Keratinocyte (primary cell): ENCODE measurements at regions not wholly inside any gene's neighbourhood (a gene's known extent, or its start where the extent isn't known, plus 50 kb on each side); places are given as distances from the start of the nearest gene placed in this dataset.

Experiments
- DNase-seq: peaks from one replicate; pipeline ENCODE4 v3.0.0-alpha.2; 2011; ENCODE audit warnings: low read depth, missing footprints, low spot score
- FAIRE-seq: peaks from 2 replicates; lab custom pipeline; 2011; peaks lifted over from hg19 to GRCh38; lab: Jason Lieb, UNC
- H2AFZ ChIP-seq: 2 replicates; pipeline ENCODE4 v1.6.0; 2012; ENCODE audit warnings: low read length, control low read depth, inconsistent platforms; ENCODE audit not compliant: control insufficient read depth
- H3K27ac ChIP-seq: 2 replicates; pipeline ENCODE4 v1.5.1; 2011; ENCODE audit warnings: low read length; ENCODE audit not compliant: control insufficient read depth, insufficient read depth
- H3K27me3 ChIP-seq: 3 replicates; pipeline ENCODE4 v1.6.0; 2011; ENCODE audit warnings: low read length; ENCODE audit not compliant: control insufficient read depth, insufficient read depth; ENCODE audit errors: extremely low read depth
- H3K36me3 ChIP-seq, 2 experiments: 2 replicates in 1 of 2; 3 replicates in 1 of 2; pipeline ENCODE4 v1.5.1; 2011; ENCODE audit warnings: low read length in 2 of 2, mild to moderate bottlenecking in 1 of 2; ENCODE audit not compliant: control insufficient read depth in 2 of 2, insufficient read depth in 2 of 2; ENCODE audit errors: extremely low read depth in 1 of 2
- H3K4me1 ChIP-seq: 3 replicates; pipeline ENCODE4 v1.5.1; 2011; ENCODE audit warnings: low read length; ENCODE audit not compliant: control insufficient read depth, insufficient read depth; ENCODE audit errors: extremely low read depth
- H3K4me2 ChIP-seq: 3 replicates; pipeline ENCODE4 v1.6.0; 2011; ENCODE audit warnings: low read depth, low read length; ENCODE audit not compliant: control insufficient read depth, insufficient read depth; ENCODE audit errors: extremely low read depth
- H3K4me3 ChIP-seq, 3 experiments: fragments of 200-600 bp in 1 of 3; sonication (generic) in 1 of 3; 2 replicates in 2 of 3; 3 replicates in 1 of 3; pipeline ENCODE4 v1.5.1; 2011 to 2016; ENCODE audit warnings: low read length in 3 of 3, mild to moderate bottlenecking in 3 of 3, control low read depth in 2 of 3, inconsistent platforms in 1 of 3, low read depth in 1 of 3, mixed read lengths in 1 of 3, mixed run types in 1 of 3, moderate library complexity in 1 of 3; ENCODE audit not compliant: control insufficient read depth in 2 of 3, insufficient read depth in 2 of 3; ENCODE audit errors: extremely low read depth in 1 of 3
- H3K79me2 ChIP-seq: 2 replicates; pipeline ENCODE4 v1.6.0; 2012; ENCODE audit warnings: low read length; ENCODE audit not compliant: control insufficient read depth, insufficient read depth
- H3K9ac ChIP-seq: 3 replicates; pipeline ENCODE4 v1.6.0; 2011; ENCODE audit warnings: low read length; ENCODE audit not compliant: control insufficient read depth, insufficient read depth; ENCODE audit errors: extremely low read depth
- H3K9me1 ChIP-seq: 3 replicates; pipeline ENCODE4 v1.6.0; 2011; ENCODE audit warnings: low read length; ENCODE audit not compliant: control insufficient read depth, insufficient read depth; ENCODE audit errors: extremely low read depth
- H3K9me3 ChIP-seq: 2 replicates; pipeline ENCODE4 v1.5.1; 2012; ENCODE audit warnings: low read depth, low read length; ENCODE audit not compliant: control insufficient read depth
- H4K20me1 ChIP-seq: 3 replicates; pipeline ENCODE4 v1.6.0; 2011; ENCODE audit warnings: low read length; ENCODE audit not compliant: control insufficient read depth, insufficient read depth; ENCODE audit errors: extremely low read depth
- CTCF ChIP-seq, 3 experiments: IDR thresholded peaks in 1 of 3; conservative IDR thresholded peaks in 1 of 3; optimal IDR thresholded peaks in 1 of 3; 2 replicates in 2 of 3; 3 replicates in 1 of 3; pipeline versions ENCODE3 to v1.5.1; 2011; ENCODE audit warnings: low read length in 3 of 3, mild to moderate bottlenecking in 3 of 3, moderate library complexity in 2 of 3, control low read depth in 1 of 3, inconsistent platforms in 1 of 3; ENCODE audit not compliant: insufficient read depth in 2 of 3; ENCODE audit errors: extremely low read depth in 1 of 3
- EZH2 ChIP-seq: IDR thresholded peaks from one replicate; pipeline ENCODE4 v1.6.1; 2012; ENCODE audit warnings: inconsistent platforms, mild to moderate bottlenecking, low read length, moderate library complexity
- dilution Hi-C: fragments of 300-500 bp; cut with MboI; formaldehyde crosslinking; loops from one replicate; pipeline ENCODE4 v1.7.0; 2020; ENCODE audit warnings: low sequenced_read_pairs; ENCODE audit not compliant: extremely low pct_ligation_motif_present

DNA sequence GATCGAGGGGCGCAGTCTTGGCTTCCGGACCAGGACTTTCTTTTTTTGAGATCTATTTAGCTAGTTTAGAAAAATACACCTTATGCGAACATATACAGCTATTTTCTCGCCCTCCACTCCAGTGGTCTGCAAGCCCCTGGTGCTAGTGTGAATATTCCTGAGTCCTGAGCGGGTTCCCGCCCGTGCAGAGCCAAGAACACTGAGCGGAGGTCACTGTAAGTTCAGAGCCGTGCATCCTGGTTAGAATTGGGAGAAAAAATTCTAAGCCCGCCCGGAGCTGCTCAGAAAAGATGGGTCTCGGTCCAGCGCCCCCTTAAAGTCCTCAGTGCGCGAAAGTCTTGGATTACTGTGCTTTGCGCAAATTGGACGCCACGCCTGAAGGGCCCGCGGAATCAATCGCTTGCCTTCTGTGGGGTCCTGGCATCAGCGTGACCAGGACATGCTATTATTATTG lies 117.7 kb downstream of the KCNRG start:
- Histone ChIP-seq H3K4me3 (no peak overlapping the region), H2AFZ (no peak overlapping the region), H3K27ac (no peak overlapping the region), H3K9me1 (no peaks in the 10 kb centered on the region), H3K79me2 (no peaks in the 10 kb centered on the region), H3K4me1 (peaks cover 9% of the 10 kb centered on the region), H3K9me3 (peaks cover 3% of the 10 kb centered on the region), H3K9ac (no peak overlapping the region), H3K36me3 (no peaks in the 10 kb centered on the region), H4K20me1 (no peaks in the 10 kb centered on the region), H3K4me2 (no peak overlapping the region), H3K27me3 (peaks cover 62% of the 10 kb centered on the region)
- TF ChIP-seq CTCF (optimal IDR thresholded peaks at IDR 0.05 in 1 of 3, IDR thresholded peaks at IDR 0.05 in 1 of 3, conservative IDR thresholded peaks at IDR 0.05 in 1 of 3; ENCODE audit: extremely low read depth in 1 of 3, insufficient read depth in 2 of 3, low read length in 3 of 3) (no peak), EZH2 (no peak)
- dilution Hi-C loops: no loop called here
- FAIRE-seq (no peak), DNase-seq (no peak)

DNA sequence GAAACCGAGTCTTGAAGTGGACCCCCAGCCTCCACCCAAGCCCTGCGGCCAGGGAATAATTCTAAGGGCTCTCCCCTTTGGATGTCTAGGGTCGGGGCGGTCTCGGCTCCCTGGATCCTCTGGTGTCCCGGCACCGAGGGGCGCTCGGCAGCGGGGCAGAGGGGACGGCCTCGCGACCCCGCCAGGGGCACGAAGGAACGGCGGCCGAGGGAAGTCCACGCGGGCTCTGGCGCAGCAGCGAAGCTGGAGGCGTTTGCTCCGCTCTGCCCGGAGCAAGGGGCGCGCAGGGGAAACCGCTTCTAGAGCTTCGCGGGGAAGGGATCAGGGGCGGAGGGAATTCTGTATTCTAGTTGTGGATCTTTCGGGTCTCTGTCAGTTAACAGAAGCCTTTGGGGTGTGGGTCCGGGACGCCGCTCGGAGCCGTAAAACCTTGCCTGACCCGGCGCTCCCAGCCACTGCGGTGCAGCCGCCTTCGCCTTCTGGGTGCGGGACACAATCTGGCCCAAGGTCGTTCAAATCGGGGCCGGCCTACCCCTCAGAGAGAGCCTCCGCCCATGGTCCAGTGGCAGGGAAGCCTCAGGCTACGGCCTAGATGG lies 118.2 kb downstream of the KCNRG start:
- no peaks in the 10 kb centered on the region for H3K36me3 ChIP-seq
- H3K27me3 ChIP-seq: peaks cover 59% of the 10 kb centered on the region
- TF ChIP-seq CTCF (optimal IDR thresholded peaks at IDR 0.05 in 1 of 3, IDR thresholded peaks at IDR 0.05 in 1 of 3, conservative IDR thresholded peaks at IDR 0.05 in 1 of 3; ENCODE audit: extremely low read depth in 1 of 3, insufficient read depth in 2 of 3, low read length in 3 of 3): no peak
- TF ChIP-seq EZH2: no peak
- H4K20me1 ChIP-seq: no peaks in the 10 kb centered on the region
- H3K79me2 ChIP-seq: no peaks in the 10 kb centered on the region
- H2AFZ ChIP-seq: no peak overlapping the region
- no peaks in the 10 kb centered on the region for H3K9me1 ChIP-seq
- peaks cover 3% of the 10 kb centered on the region for H3K9me3 ChIP-seq
- H3K9ac ChIP-seq: no peak overlapping the region
- DNase-seq: no peak
- FAIRE-seq: no peak
- no peak overlapping the region for H3K27ac ChIP-seq
- H3K4me1 ChIP-seq: peaks cover 9% of the 10 kb centered on the region
- no peak overlapping the region for H3K4me2 ChIP-seq
- dilution Hi-C loops: no loop called here
- H3K4me3 ChIP-seq: no peak overlapping the region
